HepG2 (cell line): ENCODE measurements at regions not wholly inside any gene's neighbourhood (a gene's known extent, or its start where the extent isn't known, plus 50 kb on each side); places are given as distances from the start of the nearest gene placed in this dataset.

Experiments
- ATAC-seq: fragments of 200-7000 bp; cut with Tn5 transposase; 3 replicates; pipeline ENCODE4 v1.9.1; 2020; ENCODE audit warnings: mild to moderate bottlenecking, moderate library complexity
- BruUV-seq: library from RNA; stranded (reverse); fragments of 400-500 nt; replicated peaks from 2 replicates; lab custom pipeline; 2021; lab: Mats Ljungman, UMichigan
- CTCF ChIA-PET: fragments of 300-600 bp; formaldehyde crosslinking; extraction: SDS; loops from one replicate; lab custom pipeline; 2021; ENCODE audit warnings: low total read pairs, inconsistent platforms, low intra/inter-chr PET ratio; lab: Yijun Ruan, JAX
- POLR2A ChIA-PET: fragments of 350-600 bp; sonication (Branson Sonifier 250); formaldehyde crosslinking; loops from one replicate; lab custom pipeline; 2020; ENCODE audit warnings: antibody characterized with exemption, inconsistent platforms; lab: Yijun Ruan, JAX
- DNase-seq: peaks from one replicate; pipeline ENCODE4 v3.0.0-alpha.2; 2015; ENCODE audit warnings: low spot score
- FAIRE-seq: peaks from 3 replicates; lab custom pipeline; 2011; peaks lifted over from hg19 to GRCh38; lab: Jason Lieb, UNC
- H2AFZ ChIP-seq: one replicate; pipeline ENCODE4 v1.6.1; 2011; ENCODE audit warnings: low read length, inconsistent platforms
- H3K27ac ChIP-seq: fragments of 300-600 bp; 3 replicates; pipeline ENCODE4 v1.8.0; 2011; ENCODE audit warnings: mixed run types, mild to moderate bottlenecking, mixed read lengths, low read length, inconsistent platforms; ENCODE audit not compliant: insufficient read depth; ENCODE audit errors: extremely low read length
- H3K27me3 ChIP-seq, 2 experiments: fragments of 200-600 bp in 1 of 2; 2 replicates in 1 of 2; 3 replicates in 1 of 2; pipeline versions ENCODE4 v1.6.0 to v1.8.0; 2011; ENCODE audit warnings: low read length in 2 of 2, mild to moderate bottlenecking in 2 of 2, moderate library complexity in 2 of 2, inconsistent platforms in 1 of 2; ENCODE audit not compliant: insufficient read depth in 2 of 2, control insufficient read depth in 1 of 2
- H3K36me3 ChIP-seq, 2 experiments: fragments of 200-600 bp in 1 of 2; replicated peaks in 1 of 2; 2 replicates in 1 of 2; 3 replicates in 1 of 2; pipeline versions ENCODE4 v1.5.1 to v1.8.0; 2011; ENCODE audit warnings: low read length in 2 of 2, inconsistent platforms in 1 of 2; ENCODE audit not compliant: insufficient read depth in 2 of 2, control insufficient read depth in 1 of 2
- H3K4me1 ChIP-seq: 2 replicates; pipeline ENCODE4 v1.5.1; 2012; ENCODE audit warnings: low read length, inconsistent platforms; ENCODE audit not compliant: insufficient read depth
- H3K4me2 ChIP-seq: 2 replicates; pipeline ENCODE4 v1.6.0; 2011; ENCODE audit warnings: low read depth, low read length, inconsistent platforms
- H3K4me3 ChIP-seq, 3 experiments: fragments of 200-600 bp in 1 of 3; sonication (generic), shearing (Covaris generic) in 1 of 3; replicated peaks in 1 of 3; 2 replicates each; pipeline ENCODE4 v1.5.1; 2011 to 2016; ENCODE audit warnings: low read length in 3 of 3, inconsistent platforms in 2 of 3, low read depth in 2 of 3, mild to moderate bottlenecking in 2 of 3, control low read depth in 1 of 3, mixed read lengths in 1 of 3; ENCODE audit not compliant: insufficient read depth in 1 of 3
- H3K79me2 ChIP-seq: one replicate; pipeline ENCODE4 v1.6.1; 2011; ENCODE audit warnings: low read length, inconsistent platforms; ENCODE audit not compliant: insufficient read depth
- H3K9ac ChIP-seq: 2 replicates; pipeline ENCODE4 v1.6.0; 2011; ENCODE audit warnings: mild to moderate bottlenecking, low read depth, low read length, inconsistent platforms; ENCODE audit not compliant: insufficient read depth
- H3K9me3 ChIP-seq: 2 replicates; pipeline ENCODE4 v1.5.1; 2012; ENCODE audit warnings: mild to moderate bottlenecking, low read length
- H4K20me1 ChIP-seq: 2 replicates; pipeline ENCODE4 v1.6.0; 2011; ENCODE audit warnings: inconsistent platforms, mild to moderate bottlenecking, low read length, moderate library complexity; ENCODE audit not compliant: insufficient read depth
- FOXO4 ChIP-seq: sonication (generic); formaldehyde crosslinking; conservative IDR thresholded peaks from 2 replicates; pipeline ENCODE4 v1.8.1; 2023; ENCODE audit warnings: missing genetic modification reagents
- MTF1 ChIP-seq: sonication (generic); formaldehyde crosslinking; IDR thresholded peaks from 2 replicates; pipeline ENCODE4 v1.5.0; 2020; ENCODE audit warnings: missing genetic modification reagents
- MTF2 ChIP-seq: sonication (generic); formaldehyde crosslinking; IDR thresholded peaks from 2 replicates; pipeline ENCODE4 v1.5.0; 2020; ENCODE audit warnings: missing genetic modification reagents, borderline replicate concordance
- MYPOP ChIP-seq: sonication (generic); formaldehyde crosslinking; IDR thresholded peaks from 2 replicates; pipeline ENCODE4 v1.8.1; 2023; ENCODE audit warnings: mild to moderate bottlenecking, moderate library complexity, missing genetic modification reagents
- NFKB2 ChIP-seq: sonication (generic); formaldehyde crosslinking; IDR thresholded peaks from 2 replicates; pipeline ENCODE4 v1.4.0; 2020; ENCODE audit warnings: missing genetic modification reagents, borderline replicate concordance
- PCBP1 ChIP-seq: fragments of 200-400 bp; formaldehyde crosslinking; IDR thresholded peaks from 2 replicates; pipeline ENCODE4 v1.6.1; 2017; ENCODE audit warnings: mild to moderate bottlenecking, low read depth, low read length, borderline replicate concordance
- PHF5A ChIP-seq: IDR thresholded peaks from one replicate; pipeline ENCODE4 v1.6.1; 2018; ENCODE audit warnings: low read depth, missing genetic modification reagents; ENCODE audit not compliant: unreplicated experiment
- RAD51 ChIP-seq: fragments of 450-650 bp; IDR thresholded peaks from 2 replicates; pipeline ENCODE4 v1.6.1; 2016; ENCODE audit warnings: borderline replicate concordance
- ZNF264 ChIP-seq: sonication (generic); formaldehyde crosslinking; IDR thresholded peaks from 2 replicates; pipeline ENCODE4 v1.4.0; 2020; ENCODE audit warnings: missing genetic modification reagents
- WGBS: methylation state at CpG from one replicate; pipeline ENCODE4 v1.1.6; 2017; ENCODE audit warnings: low lambda C conversion rate; 5-methylcytosine and 5-hydroxymethylcytosine counted together
- in situ Hi-C: cut with HindIII; loops from 2 replicates; pipeline ENCODE4 v1.10.0; 2017; ENCODE audit warnings: low pct_unique_long_range_greater_than_20kb; ENCODE audit not compliant: extremely low pct_ligation_motif_present
- intact Hi-C: fragments of 100-400 bp; cut with micrococcal nuclease; formaldehyde crosslinking; loops from one replicate; pipeline ENCODE4 v1.10.0; 2022; ENCODE audit not compliant: unreplicated experiment
- TF ChIP-seq, protein P1 (sequence below): sonication (generic); formaldehyde crosslinking; IDR thresholded peaks from 2 replicates; pipeline ENCODE4 v1.5.1; 2020; ENCODE audit warnings: mild to moderate bottlenecking, missing genetic modification reagents, borderline replicate concordance
- TF ChIP-seq, protein P2 (sequence below): sonication (generic); formaldehyde crosslinking; IDR thresholded peaks from 2 replicates; pipeline ENCODE4 v1.4.0; 2020; ENCODE audit warnings: missing genetic modification reagents
- TF ChIP-seq, protein P3 (sequence below): sonication (generic); formaldehyde crosslinking; IDR thresholded peaks from 2 replicates; pipeline ENCODE4 v1.4.0; 2020; ENCODE audit warnings: missing genetic modification reagents, low read depth, mild to moderate bottlenecking, borderline replicate concordance

DNA sequence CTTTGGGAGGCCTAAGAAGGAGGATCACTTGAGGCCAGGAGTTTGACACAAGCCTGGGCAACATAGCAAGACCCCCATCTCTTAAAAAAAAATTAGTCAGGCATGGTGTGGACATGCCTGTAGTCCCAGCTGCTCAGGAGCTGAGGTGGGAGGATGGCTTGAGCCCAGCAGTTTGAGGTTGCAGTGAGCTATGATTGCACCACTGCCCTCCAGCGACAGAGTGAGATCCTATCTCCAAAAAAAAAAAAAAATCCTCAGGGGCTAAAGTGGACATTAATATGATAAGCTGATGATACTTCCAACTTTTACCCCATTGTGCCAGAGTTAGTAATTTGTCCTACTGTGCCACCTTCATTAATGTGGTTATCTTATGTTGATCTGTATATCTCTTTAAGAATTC, 327.8 kb upstream of the FMN2 start:
- CTCF ChIA-PET: no interaction called here
- no peak overlapping the region for H3K4me3 ChIP-seq
- in situ Hi-C loops (no loop called here), intact Hi-C loops (no loop called here)
- POLR2A ChIA-PET: no interaction called here
- no peak overlapping the region for H2AFZ ChIP-seq
- H3K4me1 ChIP-seq: no peaks in the 10 kb centered on the region
- no peaks in the 10 kb centered on the region for H3K36me3 ChIP-seq
- H3K9me3 ChIP-seq: no peaks in the 10 kb centered on the region
- no peak overlapping the region for H3K27ac ChIP-seq
- no TSS peak for BruUV-seq
- DNase-seq (no peak), ATAC-seq (no peak), FAIRE-seq (no peak)
- H3K79me2 ChIP-seq: no peaks in the 10 kb centered on the region
- no peak overlapping the region for H3K4me2 ChIP-seq
- 0% methylated on average over 1 of the region's 1 CpG for WGBS
- H3K9ac ChIP-seq: no peak overlapping the region
- H4K20me1 ChIP-seq: no peaks in the 10 kb centered on the region
- H3K27me3 ChIP-seq: no peaks in the 10 kb centered on the region
- TF ChIP-seq RAD51 (no peak), MYPOP (CRISPR knock-in tag) (no peak), PHF5A (CRISPR knock-in tag) (no peak), PCBP1 (no peak), MTF1 (no peak), MTF2 (CRISPR knock-in tag) (no peak), ZNF264 (CRISPR knock-in tag) (no peak), NFKB2 (CRISPR knock-in tag) (no peak), FOXO4 (CRISPR knock-in tag) (no peak)
- TF ChIP-seq, protein P1, sequence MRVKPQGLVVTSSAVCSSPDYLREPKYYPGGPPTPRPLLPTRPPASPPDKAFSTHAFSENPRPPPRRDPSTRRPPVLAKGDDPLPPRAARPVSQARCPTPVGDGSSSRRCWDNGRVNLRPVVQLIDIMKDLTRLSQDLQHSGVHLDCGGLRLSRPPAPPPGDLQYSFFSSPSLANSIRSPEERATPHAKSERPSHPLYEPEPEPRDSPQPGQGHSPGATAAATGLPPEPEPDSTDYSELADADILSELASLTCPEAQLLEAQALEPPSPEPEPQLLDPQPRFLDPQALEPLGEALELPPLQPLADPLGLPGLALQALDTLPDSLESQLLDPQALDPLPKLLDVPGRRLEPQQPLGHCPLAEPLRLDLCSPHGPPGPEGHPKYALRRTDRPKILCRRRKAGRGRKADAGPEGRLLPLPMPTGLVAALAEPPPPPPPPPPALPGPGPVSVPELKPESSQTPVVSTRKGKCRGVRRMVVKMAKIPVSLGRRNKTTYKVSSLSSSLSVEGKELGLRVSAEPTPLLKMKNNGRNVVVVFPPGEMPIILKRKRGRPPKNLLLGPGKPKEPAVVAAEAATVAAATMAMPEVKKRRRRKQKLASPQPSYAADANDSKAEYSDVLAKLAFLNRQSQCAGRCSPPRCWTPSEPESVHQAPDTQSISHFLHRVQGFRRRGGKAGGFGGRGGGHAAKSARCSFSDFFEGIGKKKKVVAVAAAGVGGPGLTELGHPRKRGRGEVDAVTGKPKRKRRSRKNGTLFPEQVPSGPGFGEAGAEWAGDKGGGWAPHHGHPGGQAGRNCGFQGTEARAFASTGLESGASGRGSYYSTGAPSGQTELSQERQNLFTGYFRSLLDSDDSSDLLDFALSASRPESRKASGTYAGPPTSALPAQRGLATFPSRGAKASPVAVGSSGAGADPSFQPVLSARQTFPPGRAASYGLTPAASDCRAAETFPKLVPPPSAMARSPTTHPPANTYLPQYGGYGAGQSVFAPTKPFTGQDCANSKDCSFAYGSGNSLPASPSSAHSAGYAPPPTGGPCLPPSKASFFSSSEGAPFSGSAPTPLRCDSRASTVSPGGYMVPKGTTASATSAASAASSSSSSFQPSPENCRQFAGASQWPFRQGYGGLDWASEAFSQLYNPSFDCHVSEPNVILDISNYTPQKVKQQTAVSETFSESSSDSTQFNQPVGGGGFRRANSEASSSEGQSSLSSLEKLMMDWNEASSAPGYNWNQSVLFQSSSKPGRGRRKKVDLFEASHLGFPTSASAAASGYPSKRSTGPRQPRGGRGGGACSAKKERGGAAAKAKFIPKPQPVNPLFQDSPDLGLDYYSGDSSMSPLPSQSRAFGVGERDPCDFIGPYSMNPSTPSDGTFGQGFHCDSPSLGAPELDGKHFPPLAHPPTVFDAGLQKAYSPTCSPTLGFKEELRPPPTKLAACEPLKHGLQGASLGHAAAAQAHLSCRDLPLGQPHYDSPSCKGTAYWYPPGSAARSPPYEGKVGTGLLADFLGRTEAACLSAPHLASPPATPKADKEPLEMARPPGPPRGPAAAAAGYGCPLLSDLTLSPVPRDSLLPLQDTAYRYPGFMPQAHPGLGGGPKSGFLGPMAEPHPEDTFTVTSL (CRISPR knock-in tag): no peak
- TF ChIP-seq, protein P2, sequence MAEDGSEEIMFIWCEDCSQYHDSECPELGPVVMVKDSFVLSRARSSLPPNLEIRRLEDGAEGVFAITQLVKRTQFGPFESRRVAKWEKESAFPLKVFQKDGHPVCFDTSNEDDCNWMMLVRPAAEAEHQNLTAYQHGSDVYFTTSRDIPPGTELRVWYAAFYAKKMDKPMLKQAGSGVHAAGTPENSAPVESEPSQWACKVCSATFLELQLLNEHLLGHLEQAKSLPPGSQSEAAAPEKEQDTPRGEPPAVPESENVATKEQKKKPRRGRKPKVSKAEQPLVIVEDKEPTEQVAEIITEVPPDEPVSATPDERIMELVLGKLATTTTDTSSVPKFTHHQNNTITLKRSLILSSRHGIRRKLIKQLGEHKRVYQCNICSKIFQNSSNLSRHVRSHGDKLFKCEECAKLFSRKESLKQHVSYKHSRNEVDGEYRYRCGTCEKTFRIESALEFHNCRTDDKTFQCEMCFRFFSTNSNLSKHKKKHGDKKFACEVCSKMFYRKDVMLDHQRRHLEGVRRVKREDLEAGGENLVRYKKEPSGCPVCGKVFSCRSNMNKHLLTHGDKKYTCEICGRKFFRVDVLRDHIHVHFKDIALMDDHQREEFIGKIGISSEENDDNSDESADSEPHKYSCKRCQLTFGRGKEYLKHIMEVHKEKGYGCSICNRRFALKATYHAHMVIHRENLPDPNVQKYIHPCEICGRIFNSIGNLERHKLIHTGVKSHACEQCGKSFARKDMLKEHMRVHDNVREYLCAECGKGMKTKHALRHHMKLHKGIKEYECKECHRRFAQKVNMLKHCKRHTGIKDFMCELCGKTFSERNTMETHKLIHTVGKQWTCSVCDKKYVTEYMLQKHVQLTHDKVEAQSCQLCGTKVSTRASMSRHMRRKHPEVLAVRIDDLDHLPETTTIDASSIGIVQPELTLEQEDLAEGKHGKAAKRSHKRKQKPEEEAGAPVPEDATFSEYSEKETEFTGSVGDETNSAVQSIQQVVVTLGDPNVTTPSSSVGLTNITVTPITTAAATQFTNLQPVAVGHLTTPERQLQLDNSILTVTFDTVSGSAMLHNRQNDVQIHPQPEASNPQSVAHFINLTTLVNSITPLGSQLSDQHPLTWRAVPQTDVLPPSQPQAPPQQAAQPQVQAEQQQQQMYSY (CRISPR knock-in tag): no peak
- TF ChIP-seq, protein P3, sequence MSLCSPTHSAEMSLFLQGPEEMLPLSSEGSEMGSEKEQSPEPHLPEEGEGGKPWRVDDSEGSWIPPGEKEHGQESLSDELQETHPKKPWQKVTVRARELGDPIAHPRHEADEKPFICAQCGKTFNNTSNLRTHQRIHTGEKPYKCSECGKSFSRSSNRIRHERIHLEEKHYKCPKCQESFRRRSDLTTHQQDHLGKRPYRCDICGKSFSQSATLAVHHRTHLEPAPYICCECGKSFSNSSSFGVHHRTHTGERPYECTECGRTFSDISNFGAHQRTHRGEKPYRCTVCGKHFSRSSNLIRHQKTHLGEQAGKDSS (CRISPR knock-in tag): no peak
